Stomach (tissue), 4 donors: ENCODE measurements at regions not wholly inside any gene's neighbourhood (a gene's known extent, or its start where the extent isn't known, plus 50 kb on each side); places are given as distances from the start of the nearest gene placed in this dataset.

ENCODE experiments used
- CTCF ChIP-seq, 7 experiments: fragments of 450-650 bp in 4 of 7; fragments of 200-600 bp in 3 of 7; sonication (generic) in 3 of 7; IDR thresholded peaks; one replicate each; pipeline ENCODE4 v1.5.1; 2016 to 2019; ENCODE audit warnings: antibody characterized with exemption in 7 of 7, control low read depth in 2 of 7, mild to moderate bottlenecking in 1 of 7
- POLR2A ChIP-seq, 4 donors: fragments of 450-650 bp; IDR thresholded peaks; one replicate each; pipeline ENCODE4 v1.6.1; 2016; ENCODE audit warnings: antibody characterized with exemption in 4 of 4, control low read depth in 2 of 4, mild to moderate bottlenecking in 1 of 4, moderate library complexity in 1 of 4

- TF ChIP-seq CTCF (IDR thresholded peaks at IDR 0.05) (no peak), POLR2A (IDR thresholded peaks at IDR 0.05) (no peak)
Measured at GRCh38 chr2:129467941-129468340, 511.5 kb upstream of the RAB6C start.
